Kidney (tissue), 13 donors: ENCODE measurements at regions not wholly inside any gene's neighbourhood (a gene's known extent, or its start where the extent isn't known, plus 50 kb on each side); places are given as distances from the start of the nearest gene placed in this dataset.

ENCODE experiments used
- DNase-seq, 5 donors: peaks; one replicate each; pipeline ENCODE4 v3.0.0-alpha.2; 2013 to 2020
- FAIRE-seq: peaks from 2 replicates; lab custom pipeline; 2012; peaks lifted over from hg19 to GRCh38; lab: Jason Lieb, UNC
- H3K27ac ChIP-seq, 2 donors: one replicate each; pipeline ENCODE4 v1.7.0; 2013; ENCODE audit warnings: low read depth in 2 of 2, low read length in 2 of 2, inconsistent platforms in 1 of 2
- H3K27me3 ChIP-seq: one replicate; pipeline ENCODE4 v1.7.1; 2013; ENCODE audit warnings: low read length, inconsistent platforms; ENCODE audit not compliant: control insufficient read depth, insufficient read depth
- H3K36me3 ChIP-seq, 3 donors: one replicate each; pipeline versions ENCODE4 v1.7.0 to v1.7.1; 2013; ENCODE audit warnings: low read length in 3 of 3, control low read depth in 1 of 3, inconsistent platforms in 1 of 3; ENCODE audit not compliant: insufficient read depth in 3 of 3, control insufficient read depth in 2 of 3
- H3K4me1 ChIP-seq, 3 donors: one replicate each; pipeline versions ENCODE4 v1.7.0 to v1.7.1; 2013; ENCODE audit warnings: low read length in 3 of 3, inconsistent platforms in 1 of 3, low read depth in 1 of 3; ENCODE audit not compliant: control insufficient read depth in 2 of 3, insufficient read depth in 2 of 3
- H3K4me3 ChIP-seq, 3 donors: one replicate each; pipeline versions ENCODE4 v1.7.0 to v1.8.1; 2013; ENCODE audit warnings: low read length in 3 of 3, control low read depth in 1 of 3, inconsistent platforms in 1 of 3
- H3K9ac ChIP-seq, 3 donors: one replicate each; pipeline versions ENCODE4 v1.7.0 to v1.7.1; 2013; ENCODE audit warnings: low read length in 3 of 3, control low read depth in 1 of 3, inconsistent platforms in 1 of 3
- H3K9me3 ChIP-seq, 3 donors: one replicate each; pipeline versions ENCODE4 v1.7.0 to v1.7.1; 2013; ENCODE audit warnings: low read length in 3 of 3, control low read depth in 1 of 3, inconsistent platforms in 1 of 3; ENCODE audit not compliant: control insufficient read depth in 2 of 3, insufficient read depth in 1 of 3
- CTCF ChIP-seq: IDR thresholded peaks from 3 replicates; pipeline ENCODE4 v1.5.1; 2012; ENCODE audit warnings: mild to moderate bottlenecking, moderate library complexity, borderline replicate concordance; ENCODE audit not compliant: insufficient read depth; ENCODE audit errors: extremely low read depth
- intact Hi-C: fragments of 100-400 bp; cut with DNase I; formaldehyde crosslinking; loops from one replicate; pipeline ENCODE4 v1.11.1; 2022
- donor health status: control.
- donor health status: control.
- donor health status: control.
- donor health status: control.
- donor health status: control.
- donor health status: DM: yes; HTN: yes; CAD: no.
- donor health status: Normal renal cell carcinoma (clear cell type).

DNA sequence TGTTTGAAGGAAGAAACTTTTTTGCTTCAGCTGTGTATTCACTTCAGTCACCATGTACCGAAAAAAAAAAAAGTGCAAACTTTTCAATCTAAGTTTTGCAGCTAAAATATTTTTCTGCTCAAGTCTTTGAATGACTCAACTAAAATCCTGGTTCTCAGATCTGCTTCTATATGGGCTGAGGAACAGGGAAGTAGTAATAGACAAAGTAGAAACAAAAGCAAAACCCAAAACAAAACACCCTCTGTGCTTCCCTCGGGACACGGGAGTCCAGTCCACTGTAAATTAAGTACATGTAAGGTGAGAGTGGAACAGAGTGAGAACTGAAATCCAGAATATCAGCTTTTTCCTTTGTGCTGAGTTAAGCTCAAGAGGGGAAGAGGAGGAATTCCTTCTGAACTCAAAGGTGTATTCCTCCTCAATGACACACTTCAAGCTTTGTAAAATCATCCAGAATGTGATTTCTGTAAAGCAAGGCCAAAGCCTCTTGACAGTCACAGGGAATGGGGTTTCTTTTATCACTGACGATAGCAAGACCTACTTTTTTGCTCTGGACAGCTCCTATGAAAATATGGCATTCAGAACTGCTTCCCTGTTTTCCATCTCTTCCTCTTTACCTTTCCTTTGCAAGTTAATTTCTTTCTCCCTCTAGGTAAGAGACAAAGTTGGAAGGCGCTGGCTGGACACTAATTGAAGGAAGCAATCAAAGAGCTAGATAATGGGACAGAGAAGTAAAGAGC is 433.5 kb upstream of the MMADHC start:
- H3K27me3 ChIP-seq = no peaks in the 10 kb centered on the region
- no peaks in the 10 kb centered on the region for H3K36me3 ChIP-seq
- FAIRE-seq (no peak), DNase-seq (no peak)
- H3K27ac ChIP-seq = no peak overlapping the region
- no peak for TF ChIP-seq CTCF
- H3K4me3 ChIP-seq = no peak overlapping the region
- intact Hi-C loops = no loop called here
- H3K4me1 ChIP-seq = no peaks in the 10 kb centered on the region
- no peak overlapping the region for H3K9ac ChIP-seq
- H3K9me3 ChIP-seq = no peaks in the 10 kb centered on the region

- H3K9ac ChIP-seq = no peak overlapping the region
- DNase-seq (no peak), FAIRE-seq (no peak)
- no peak for TF ChIP-seq CTCF
- H3K9me3 ChIP-seq = no peaks in the 10 kb centered on the region
- no peak overlapping the region for H3K4me3 ChIP-seq
- no peaks in the 10 kb centered on the region for H3K27me3 ChIP-seq
- intact Hi-C loops = no loop called here
- H3K36me3 ChIP-seq = no peaks in the 10 kb centered on the region
- no peaks in the 10 kb centered on the region for H3K4me1 ChIP-seq
- H3K27ac ChIP-seq = no peak overlapping the region
Observed at GRCh38 chr2:150020221-150020620, 432.6 kb upstream of the MMADHC start.

GRCh38 chr2:150019063-150019462 is 431.5 kb upstream of the MMADHC start:
- no peaks in the 10 kb centered on the region for H3K27me3 ChIP-seq
- no peak overlapping the region for H3K27ac ChIP-seq
- H3K4me1 ChIP-seq = no peaks in the 10 kb centered on the region
- intact Hi-C loops = no loop called here
- no peak overlapping the region for H3K4me3 ChIP-seq
- FAIRE-seq (no peak), DNase-seq (no peak)
- H3K9me3 ChIP-seq = no peaks in the 10 kb centered on the region
- no peak for TF ChIP-seq CTCF
- H3K9ac ChIP-seq = no peak overlapping the region
- H3K36me3 ChIP-seq = no peaks in the 10 kb centered on the region

GRCh38 chr2:150012986-150013385 is 425.4 kb upstream of the MMADHC start:
- intact Hi-C loops = no loop called here
- Histone ChIP-seq H3K4me1 (no peaks in the 10 kb centered on the region), H3K9me3 (no peaks in the 10 kb centered on the region), H3K4me3 (no peak overlapping the region), H3K36me3 (no peaks in the 10 kb centered on the region), H3K27me3 (no peaks in the 10 kb centered on the region), H3K9ac (no peak overlapping the region), H3K27ac (no peak overlapping the region)
- TF ChIP-seq CTCF = no peak
- no peak for FAIRE-seq
- DNase-seq = no peak
